Activated CD8-positive, alpha-beta memory T cell treated with anti-CD3 and anti-CD28 coated beads for 1 hour (primary cell): ENCODE measurements at regions not wholly inside any gene's neighbourhood (a gene's known extent, or its start where the extent isn't known, plus 50 kb on each side); places are given as distances from the start of the nearest gene placed in this dataset.

Experiments used
- DNase-seq, 2 donors: peaks; one replicate each; pipeline ENCODE4 v3.0.0-alpha.2; 2020; ENCODE audit warnings: low read depth in 1 of 2; ENCODE audit errors: extremely low read depth in 1 of 2

DNA sequence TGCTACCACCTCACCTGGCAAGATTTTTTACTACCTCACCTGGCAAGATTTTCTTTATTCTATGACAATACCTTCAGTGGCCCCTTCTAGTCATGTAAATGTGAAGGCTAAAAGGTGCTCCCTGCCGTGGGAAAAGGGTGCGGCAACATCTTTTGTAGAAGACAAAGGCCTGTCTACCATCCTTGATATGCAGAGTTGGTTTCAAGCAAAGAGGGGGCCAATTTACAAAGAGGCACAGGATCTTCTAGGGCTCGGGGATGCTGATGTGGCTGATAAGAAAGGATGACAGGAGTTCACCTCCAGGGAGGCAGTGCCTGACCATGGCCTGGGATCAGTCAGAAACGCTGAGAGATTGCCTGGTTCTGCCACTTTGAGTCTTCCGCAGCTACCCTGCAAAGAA, 165.4 kb upstream of the SLC1A4 start:
- no peak for DNase-seq

DNA sequence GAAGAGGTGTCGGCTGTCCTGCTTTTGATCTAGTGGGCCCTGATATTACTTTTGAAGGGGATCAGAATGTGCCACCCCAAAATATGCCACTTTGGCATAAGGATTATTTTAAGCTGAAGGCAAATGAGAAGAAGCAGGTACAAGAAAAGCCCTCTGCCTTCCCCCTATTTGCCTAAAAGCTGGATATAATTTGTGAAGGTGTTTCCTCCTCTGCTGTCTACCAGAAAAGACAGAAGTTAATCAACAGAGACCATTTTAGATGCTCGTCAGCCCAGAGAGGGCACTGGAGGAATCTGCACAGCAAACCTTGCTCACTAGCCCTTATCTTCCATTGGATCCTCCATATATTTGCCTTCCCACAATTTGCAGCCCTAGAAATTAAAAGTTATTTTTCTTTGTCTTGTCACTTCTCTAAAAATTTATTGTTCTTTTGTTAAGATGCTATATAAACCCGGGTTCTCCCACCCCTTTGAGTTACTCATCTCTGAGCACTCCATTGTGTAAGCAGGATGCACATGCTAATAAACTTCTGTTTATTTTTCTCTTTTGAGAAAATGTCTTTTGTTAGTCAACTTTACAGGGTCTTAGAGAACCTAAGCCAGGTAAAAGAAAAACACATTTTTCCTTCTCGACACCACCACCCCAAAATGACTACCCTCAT, 163.2 kb upstream of the SLC1A4 start:
- DNase-seq, result no peak

DNA sequence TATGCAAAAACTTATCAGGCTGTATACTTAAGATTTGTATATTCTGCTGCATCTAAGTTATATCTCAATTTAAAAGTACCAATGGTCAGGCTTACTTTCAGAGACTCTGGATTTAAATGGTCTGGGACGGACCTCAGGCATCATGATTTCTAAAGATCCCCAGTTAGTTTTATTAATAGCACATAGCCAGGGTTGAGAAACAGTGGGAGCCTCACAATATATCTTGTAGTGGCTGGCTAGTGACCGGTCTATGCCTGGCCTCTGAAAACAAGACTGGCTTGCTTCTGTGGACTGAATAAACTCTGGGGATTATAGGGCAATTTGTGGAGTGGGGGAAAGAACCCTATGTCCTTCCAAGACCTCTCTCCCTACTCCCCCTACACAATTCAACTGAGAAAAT, 162.5 kb upstream of the SLC1A4 start:
- no peak for DNase-seq

DNA sequence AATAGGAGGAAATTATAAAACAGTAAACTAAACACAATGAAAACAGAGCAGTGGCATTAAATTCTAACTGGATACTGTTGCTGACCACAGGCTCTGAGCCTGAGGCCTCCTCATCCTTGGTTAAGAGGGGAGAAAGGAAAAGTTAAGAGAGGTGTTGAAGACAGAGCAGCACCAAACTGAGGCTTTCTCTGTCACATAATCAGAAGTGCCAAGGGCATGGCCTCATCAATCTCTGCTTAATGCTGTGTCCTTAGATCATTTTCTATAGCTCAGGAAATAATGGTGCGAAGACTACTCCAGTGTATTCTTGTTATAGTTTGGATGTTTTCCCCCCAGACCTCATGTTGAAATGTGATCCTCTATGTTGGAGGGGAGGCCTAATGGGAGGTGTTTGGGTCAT, 160.9 kb upstream of the SLC1A4 start:
- DNase-seq, result no peak

DNA sequence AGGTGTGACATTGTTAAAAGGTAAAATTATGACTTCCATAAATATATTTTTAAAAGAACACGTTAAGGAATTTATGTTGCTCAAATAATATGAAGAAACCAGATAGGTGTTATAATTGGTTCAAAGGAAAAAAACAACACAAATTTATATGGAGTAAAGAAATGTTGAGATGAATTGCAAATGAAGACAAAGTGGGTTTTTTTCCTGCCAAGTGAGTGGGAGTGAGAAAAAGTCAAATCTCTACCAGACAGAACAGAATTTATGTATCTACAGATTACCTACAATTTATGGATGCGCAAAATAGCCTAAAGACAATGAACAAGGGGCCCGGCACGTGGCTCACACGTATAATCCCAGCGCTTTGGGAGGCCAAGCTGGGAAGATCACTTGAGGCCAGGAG, 159.7 kb upstream of the SLC1A4 start:
- DNase-seq, result no peak

DNA sequence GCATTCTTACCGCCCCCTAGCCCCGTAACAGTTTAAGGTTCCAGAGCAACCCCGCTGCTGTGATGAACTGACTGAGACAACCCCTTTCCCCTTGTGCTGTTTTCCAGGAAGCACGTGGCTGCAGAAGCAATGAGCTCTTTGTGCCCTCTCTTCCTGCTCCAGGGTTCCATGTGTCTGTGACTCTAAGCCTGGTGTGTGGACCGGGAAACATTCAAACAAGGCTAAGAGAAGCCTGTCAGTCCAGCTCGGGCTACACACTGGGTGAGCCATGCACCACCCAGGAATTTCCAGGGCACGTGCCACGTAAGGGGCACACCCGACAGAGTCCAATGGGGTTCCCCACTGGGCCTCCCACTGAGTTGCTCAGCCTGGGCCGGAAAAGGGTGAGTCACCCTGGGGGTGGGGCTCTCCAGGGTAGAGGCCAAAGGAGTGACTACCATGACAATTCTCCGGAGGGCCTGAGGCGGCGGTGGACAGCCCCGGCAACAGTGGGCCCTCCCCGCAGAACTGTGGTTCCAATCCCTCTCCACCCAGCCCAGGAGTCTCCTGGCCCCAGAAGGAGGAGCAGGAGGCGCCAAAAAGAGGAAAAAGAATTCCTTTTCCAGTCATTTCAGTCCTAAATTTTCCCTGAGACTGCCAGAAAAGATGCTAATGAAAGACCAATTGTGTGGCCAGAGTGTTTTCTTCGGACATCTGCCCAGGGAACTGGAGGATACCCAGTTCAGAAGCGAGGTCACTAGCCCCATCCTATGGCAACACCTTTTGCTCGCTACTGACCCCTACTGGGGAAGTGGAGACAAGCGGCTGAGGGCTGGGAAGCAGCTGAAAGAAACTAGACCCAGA, 157.8 kb upstream of the SLC1A4 start:
- DNase-seq, result peak; percentile 55 to 63

DNA sequence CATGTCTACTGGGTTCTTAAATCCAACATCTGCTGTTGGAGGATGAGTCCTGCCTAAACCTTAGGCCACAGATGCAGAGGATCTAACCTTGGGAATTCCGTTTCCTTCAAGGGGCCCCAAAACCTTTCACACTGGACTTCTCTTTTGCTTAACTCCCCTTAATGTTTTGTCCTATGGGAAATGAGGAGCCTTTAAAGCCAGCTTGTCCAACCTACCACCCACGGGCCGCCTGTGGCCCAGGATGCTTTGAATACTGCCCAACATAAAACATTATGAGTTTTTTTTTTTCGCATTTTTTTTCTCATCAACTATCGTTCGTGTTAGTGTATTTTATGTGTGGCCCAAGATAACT, 157.2 kb upstream of the SLC1A4 start:
- DNase-seq, result no peak

DNA sequence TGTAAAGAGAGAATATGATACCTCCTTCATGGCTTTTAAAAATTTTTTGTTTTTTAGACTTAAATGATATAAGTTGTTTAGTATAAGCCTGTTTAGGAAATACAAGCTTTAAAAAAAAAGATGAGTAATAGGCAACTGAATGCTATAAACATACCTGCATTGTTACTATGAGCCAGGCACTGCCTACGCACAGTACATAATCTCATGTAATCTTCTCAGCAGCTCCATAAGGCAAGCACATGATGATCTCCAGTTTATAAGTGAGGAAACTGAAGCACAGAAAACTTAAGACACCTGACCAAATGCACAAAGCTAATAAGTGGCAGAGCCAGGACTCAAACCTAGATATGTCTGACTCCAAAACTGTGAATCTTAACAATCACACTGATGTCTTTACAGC, 156.3 kb upstream of the SLC1A4 start:
- DNase-seq, result no peak

DNA sequence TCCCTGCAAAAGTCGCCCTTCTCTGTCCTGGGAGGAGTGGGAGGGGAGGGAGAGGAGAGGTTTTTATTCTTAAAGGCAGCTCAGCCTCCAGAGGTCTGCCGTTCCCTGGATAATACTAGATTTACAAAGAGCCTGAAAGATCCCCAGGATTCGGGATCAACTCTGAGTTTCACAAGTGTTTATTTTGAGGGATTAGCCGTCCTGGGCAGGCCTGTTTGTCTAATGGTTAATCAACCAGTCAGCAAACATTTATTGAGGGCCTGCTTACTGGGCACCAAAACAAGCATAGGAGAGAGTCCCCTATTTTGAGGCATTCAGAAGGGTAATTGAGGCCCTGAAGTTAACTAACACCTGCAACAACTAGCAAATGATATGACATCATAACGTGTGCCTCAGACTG, 152.6 kb upstream of the SLC1A4 start:
- no peak for DNase-seq

DNA sequence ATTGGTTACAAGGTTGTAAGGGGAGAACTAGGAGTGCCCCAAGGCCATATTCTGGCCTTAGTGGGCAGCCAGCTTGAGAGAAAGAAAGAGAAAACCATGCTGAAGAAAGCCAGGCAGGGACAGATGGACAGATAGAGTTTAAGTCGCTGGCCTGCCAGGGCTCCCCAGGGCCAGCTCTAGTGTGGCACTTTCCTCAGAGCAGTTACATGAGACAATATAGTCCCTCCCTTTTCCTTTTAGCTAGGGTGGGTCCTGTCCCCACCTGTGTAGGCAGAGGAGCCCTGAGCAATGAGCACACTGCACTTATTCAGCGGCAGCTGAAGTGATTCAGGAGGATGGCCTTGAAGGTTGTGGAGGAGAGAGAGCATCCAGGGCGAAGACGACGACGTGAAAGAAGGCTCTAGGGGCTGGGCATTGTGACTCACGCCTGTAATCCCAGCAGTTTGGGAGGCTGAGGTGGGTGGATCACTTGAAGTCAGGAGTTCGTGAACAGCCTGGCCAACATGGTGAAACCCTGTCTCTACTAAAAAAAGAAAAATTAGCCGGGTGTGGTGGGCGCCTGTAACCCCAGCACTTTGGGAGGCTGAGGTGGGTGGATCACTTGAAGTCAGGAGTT, 152.0 kb upstream of the SLC1A4 start:
- DNase-seq, result no peak

DNA sequence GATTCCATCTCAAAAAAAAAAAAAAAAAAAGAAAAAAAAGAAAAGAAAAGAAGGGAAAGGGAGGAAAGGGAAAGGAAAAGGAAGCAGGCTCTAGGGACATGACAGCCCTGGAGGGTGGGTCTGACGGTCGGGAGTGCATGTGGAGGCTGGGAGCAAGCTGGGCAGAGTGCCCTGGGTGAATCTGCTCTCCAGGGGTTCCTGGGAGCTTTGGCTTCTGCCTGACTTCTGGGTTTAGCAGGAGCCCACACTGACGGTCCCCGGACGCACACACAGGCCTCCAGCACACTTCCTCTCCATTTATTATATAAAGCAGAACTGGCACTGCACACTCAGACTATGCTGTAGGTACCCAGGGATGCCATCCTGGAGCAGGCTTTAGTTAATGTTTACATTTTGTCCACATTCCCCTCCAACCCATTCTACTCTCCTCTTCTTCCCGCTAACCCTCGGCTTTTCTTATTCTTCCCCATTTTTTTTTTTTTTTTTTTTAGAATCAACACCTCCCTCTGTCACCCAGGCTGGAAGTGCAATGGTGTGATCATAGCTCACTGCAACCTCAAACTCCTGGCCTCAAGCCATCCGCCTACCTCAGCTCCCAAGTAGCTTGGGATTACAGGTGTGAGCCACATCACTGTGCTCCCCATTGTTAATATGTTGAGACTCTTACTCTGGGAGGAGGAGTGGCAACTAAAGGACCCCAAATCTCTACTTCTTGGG, 151.1 kb upstream of the SLC1A4 start:
- DNase-seq, result no peak

DNA sequence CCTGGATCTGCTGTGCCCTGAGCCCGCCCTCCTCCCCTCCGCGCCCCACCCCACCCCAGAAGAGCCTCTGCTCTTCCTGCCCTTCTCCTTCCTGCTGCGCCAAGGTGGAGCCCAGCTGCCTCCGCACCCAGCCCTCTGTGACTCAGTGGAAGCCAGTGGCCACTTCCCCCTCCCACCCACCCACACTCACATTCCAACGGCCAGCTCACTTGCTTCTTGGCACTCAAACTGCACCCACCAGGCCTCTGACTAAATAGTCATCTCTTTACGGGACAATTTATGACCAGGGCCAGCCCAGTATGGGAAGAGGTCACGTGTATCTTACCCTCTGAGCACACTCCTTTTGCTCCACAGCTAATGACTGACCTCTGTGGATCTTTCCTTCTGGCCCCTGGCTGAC, 150.4 kb upstream of the SLC1A4 start:
- DNase-seq, result no peak

DNA sequence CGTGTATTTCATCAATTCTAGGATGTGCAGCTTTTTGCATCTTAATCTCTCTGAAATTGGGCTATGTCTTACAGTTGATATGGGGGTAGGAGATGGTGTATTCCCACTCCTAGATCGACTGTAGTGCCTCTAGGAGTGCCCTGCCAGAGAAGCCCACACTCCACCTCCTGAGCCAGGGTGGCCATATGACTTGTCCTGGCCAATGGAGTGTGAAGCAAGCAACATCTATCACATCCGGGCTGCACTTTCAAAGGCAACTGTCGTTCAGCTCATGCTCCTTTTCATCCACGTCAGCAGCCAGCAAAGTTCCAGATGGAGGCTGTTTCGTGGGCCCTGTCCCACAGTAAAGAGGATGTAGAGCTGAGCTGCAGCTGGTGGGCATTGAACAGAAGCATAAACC, 149.4 kb upstream of the SLC1A4 start:
- DNase-seq, result no peak

DNA sequence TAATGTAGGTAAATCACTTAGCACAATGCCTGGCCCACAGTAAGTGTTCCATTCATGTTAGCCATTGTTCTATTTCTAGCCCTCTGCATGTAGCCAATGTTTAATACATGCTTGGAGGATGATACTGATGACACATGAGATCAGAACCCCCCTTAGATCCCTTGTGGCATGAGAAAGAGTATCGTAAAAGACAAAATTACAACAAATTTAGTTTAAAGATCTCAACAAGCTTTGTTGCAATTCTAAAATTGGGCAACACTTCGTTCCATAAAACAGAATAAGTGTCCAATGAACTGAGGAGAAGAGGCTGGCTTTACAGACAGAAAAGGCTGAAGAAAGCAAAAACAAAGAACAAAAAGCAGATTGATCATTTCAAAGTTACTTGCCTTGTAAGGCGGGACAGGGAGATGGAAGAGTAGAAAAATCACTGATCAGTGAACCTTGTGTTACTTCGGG, 148.7 kb upstream of the SLC1A4 start:
- DNase-seq, result no peak

DNA sequence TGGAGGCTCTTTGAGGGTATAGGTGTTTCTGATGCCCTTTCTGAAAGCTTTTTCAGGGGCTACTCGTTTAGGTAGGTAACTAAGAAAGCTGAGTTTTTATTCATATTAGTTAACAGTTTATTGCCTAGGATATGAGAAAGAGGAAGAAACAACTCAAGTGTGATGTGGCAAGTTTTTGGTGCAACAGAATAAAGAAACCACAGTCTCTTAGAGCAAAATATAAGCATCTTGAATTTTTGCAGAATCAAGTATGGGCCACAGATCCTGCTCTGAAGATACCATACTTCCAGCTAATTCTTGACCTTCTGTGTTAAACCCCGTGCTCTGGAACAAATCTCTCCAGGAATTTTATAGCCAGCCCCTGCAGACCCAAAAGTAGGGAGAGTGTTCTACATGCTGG, 147.7 kb upstream of the SLC1A4 start:
- DNase-seq, result no peak

DNA sequence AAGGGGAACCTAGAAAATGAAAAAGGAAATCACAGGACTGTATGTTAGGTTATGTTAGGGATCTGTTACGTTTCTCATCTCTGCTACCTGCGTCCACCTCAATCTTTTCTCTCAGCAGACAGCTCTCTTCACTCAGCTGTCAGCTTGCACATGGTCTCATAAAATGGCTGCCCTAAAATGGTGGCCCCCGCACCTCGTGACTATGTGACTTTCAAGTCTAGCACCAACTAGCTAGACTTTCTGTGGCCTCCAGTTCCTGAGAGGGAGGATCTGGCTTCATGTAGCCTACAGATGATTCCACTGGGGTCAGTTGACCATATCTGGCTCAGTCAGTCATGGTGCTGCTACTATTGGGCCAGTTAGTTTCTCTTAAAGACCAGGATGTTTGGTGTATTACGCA, 147.2 kb upstream of the SLC1A4 start:
- no peak for DNase-seq

DNA sequence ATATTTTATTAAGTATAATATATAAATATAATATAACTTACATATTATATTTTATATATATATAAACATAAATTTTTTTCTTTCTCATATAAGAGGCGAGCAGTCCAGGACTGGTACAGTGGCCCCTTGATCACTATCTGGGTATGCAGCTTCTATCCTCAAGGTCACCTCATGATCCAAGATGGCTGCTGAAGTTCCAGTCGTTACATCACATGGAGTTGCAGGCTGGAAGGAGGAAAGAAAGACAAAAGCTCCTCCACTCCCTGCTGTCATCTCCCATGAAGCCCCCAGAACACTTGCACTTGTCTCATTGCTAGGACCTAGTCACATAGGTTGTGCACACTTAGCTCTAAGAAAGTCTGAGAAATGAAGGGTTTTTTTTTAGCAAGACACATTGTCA, 145.1 kb upstream of the SLC1A4 start:
- no peak for DNase-seq

DNA sequence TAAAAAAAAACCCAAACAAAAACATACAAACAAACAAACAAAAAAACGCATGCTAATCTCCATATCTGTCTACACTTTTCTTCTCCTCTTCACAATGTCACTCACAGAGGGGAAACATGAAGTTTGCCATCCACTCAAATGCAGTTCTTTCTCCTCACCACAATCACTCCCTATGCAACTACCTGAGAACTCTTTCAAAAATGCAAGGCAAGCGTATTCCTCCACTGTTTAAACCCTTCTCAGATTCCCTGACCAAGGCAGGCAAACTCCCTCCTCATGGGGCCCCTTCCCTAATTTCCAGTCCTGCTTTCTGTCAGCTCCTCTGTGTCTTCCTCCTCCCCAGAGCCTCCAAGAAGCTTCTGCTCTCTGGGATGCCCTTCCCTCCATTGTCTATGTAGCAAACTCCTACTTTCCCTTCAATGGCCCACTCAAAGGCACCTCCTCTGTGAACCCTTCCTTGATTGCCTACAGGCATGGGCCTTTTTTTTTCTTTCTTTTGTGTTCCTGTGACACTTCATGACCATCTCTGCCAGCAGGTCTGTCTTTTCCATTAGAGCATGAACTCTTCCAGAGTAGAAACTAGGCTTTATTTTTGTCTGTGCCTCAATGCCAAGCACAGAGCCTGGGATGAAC, 143.8 kb upstream of the SLC1A4 start:
- no peak for DNase-seq

DNA sequence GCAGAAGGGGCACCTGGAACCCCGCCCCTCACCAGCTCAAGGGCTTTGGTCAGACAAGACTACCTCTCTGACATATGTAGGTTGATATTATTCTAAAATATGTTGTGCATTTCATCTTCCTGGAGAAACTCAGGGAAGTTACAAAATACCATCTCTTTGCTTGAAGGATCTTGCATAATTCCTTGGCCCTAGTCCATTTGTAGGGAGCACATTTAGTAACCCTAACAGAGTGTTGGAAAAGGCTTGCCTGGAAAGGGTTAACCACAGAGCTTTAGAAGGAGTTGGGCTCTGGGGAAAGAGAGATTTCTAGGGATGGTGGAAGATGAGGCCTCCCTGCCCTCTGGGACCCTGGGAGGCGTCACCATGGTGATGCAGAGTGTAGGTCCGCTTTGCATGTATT, 143.0 kb upstream of the SLC1A4 start:
- DNase-seq, result no peak

DNA sequence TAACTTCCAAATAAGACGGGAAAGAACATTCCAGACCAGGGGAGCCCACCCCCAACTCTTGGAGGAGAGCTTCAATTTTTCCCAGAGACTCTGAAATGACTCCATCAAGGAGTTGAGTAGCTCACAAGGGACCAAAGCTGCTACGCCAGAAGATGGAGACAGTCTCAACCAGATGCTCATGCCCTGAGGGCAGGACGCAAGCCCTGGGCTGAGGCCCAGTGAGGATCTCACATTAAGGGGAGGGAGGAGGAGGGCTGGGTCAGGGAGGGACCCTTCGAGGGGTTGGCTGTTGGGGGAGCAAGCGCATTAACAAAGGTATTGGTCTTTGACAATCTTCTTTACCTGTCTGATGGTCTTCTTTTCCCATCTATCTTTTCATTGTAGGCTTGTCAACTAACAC, 141.3 kb upstream of the SLC1A4 start:
- no peak for DNase-seq

DNA sequence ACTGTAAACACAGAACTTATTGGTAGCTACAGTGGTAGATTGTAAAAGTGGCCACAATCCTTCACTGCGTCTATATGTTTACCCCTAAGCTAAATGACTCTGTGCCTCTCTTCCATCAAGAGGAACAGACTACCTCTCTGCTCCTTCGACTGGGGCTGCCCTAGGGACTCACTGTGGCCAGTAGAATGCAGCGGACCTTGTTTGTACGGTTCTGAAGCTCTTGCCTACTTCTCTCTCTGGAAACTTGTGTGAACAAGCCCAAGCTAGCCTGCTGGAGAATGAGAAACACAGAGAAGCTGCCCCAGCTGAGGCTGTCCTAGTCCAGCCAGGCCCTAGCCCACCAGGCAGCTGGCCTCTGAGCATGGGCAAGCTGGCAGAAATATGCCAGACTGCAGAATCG, 140.8 kb upstream of the SLC1A4 start:
- no peak for DNase-seq
